ENCODE measurements at regions not wholly inside any gene's neighbourhood (a gene's known extent, or its start where the extent isn't known, plus 50 kb on each side); places are given as distances from the start of the nearest gene placed in this dataset.

- no peak for TF ChIP-seq CTCF (conservative IDR thresholded peaks at IDR 0.05; ENCODE audit: low read depth)
- H3K27ac ChIP-seq = peak overlapping the region; percentile 73
- CTCF ChIA-PET = no interaction called here
- no peak for DNase-seq (ENCODE audit: low spot score)
- POLR2A ChIA-PET (ENCODE audit: low non-redundant PET) = no interaction called here
These were observed 240.5 kb downstream of the SEC14L1 start for GRCh38 chr17:77381185-77381700.

- ChIA-PET POLR2A (ENCODE audit: low non-redundant PET) (no interaction called here), CTCF (no interaction called here)
- no peak for TF ChIP-seq CTCF (conservative IDR thresholded peaks at IDR 0.05; ENCODE audit: low read depth)
- DNase-seq (ENCODE audit: low spot score) = no peak
- peak overlapping the region; percentile 73 for H3K27ac ChIP-seq
These were observed 241.0 kb downstream of the SEC14L1 start for GRCh38 chr17:77381731-77382130.

- no peak for DNase-seq (ENCODE audit: low spot score)
- ChIA-PET CTCF (no interaction called here), POLR2A (ENCODE audit: low non-redundant PET) (no interaction called here)
- TF ChIP-seq CTCF (conservative IDR thresholded peaks at IDR 0.05; ENCODE audit: low read depth) = no peak
- H3K27ac ChIP-seq = peak overlapping the region; percentile 73
These were observed 241.7 kb downstream of the SEC14L1 start for GRCh38 chr17:77382356-77382911.

GRCh38 chr17:77382966-77383612 is 242.3 kb downstream of the SEC14L1 start:
- POLR2A ChIA-PET (ENCODE audit: low non-redundant PET) = no interaction called here
- no peak for DNase-seq (ENCODE audit: low spot score)
- CTCF ChIA-PET = interaction anchor here (0.7 kb wide), 1 partner anchor 135 kb away, joined by 4 read pairs; no protein-coding TSS in a partner anchor
- peak overlapping the region; percentile 73 for H3K27ac ChIP-seq
- no peak for TF ChIP-seq CTCF (conservative IDR thresholded peaks at IDR 0.05; ENCODE audit: low read depth)

- DNase-seq (ENCODE audit: low spot score) = no peak
- ChIA-PET CTCF (interaction anchor here (0.7 kb wide), 2 partner anchors 20 to 136 kb away, joined by 4 to 5 read pairs; no protein-coding TSS in a partner anchor), POLR2A (ENCODE audit: low non-redundant PET) (no interaction called here)
- no peak for TF ChIP-seq CTCF (conservative IDR thresholded peaks at IDR 0.05; ENCODE audit: low read depth)
- H3K27ac ChIP-seq = peak overlapping the region; percentile 73
These were observed 243.1 kb downstream of the SEC14L1 start for GRCh38 chr17:77383613-77384608.
